Astrocyte of the cerebellum (primary cell): ENCODE measurements at regions not wholly inside any gene's neighbourhood (a gene's known extent, or its start where the extent isn't known, plus 50 kb on each side); places are given as distances from the start of the nearest gene placed in this dataset.

Experiments
- DNase-seq: peaks from one replicate; pipeline ENCODE4 v3.0.0-alpha.2; 2011; ENCODE audit warnings: low read depth
- H3K4me3 ChIP-seq: 2 replicates; pipeline ENCODE4 v1.5.1; 2011; ENCODE audit warnings: mild to moderate bottlenecking, low read depth, low read length, moderate library complexity
- CTCF ChIP-seq: IDR thresholded peaks from 2 replicates; pipeline ENCODE4 v1.5.1; 2012; ENCODE audit warnings: low read length, low read depth, moderate library complexity, mild to moderate bottlenecking; ENCODE audit errors: missing control alignments
- in situ Hi-C: cut with HindIII; loops from 2 replicates; pipeline ENCODE4 v1.10.0; 2017; ENCODE audit warnings: low sequenced_read_pairs

- in situ Hi-C loops = no loop called here
- DNase-seq = no peak
- no peak overlapping the region for H3K4me3 ChIP-seq
- no peak for TF ChIP-seq CTCF
Measured at GRCh38 chr10:42936580-42936979, 140.3 kb upstream of the RET start.

- no peak overlapping the region for H3K4me3 ChIP-seq
- in situ Hi-C loops = no loop called here
- DNase-seq = no peak
- no peak for TF ChIP-seq CTCF
Measured at GRCh38 chr10:42937048-42937447, 139.8 kb upstream of the RET start.

- in situ Hi-C loops = no loop called here
- no peak overlapping the region for H3K4me3 ChIP-seq
- no peak for DNase-seq
- no peak for TF ChIP-seq CTCF
Measured at GRCh38 chr10:42937649-42938180, 139.2 kb upstream of the RET start.

- TF ChIP-seq CTCF = no peak
- in situ Hi-C loops = no loop called here
- no peak for DNase-seq
- no peak overlapping the region for H3K4me3 ChIP-seq
Measured at GRCh38 chr10:42938351-42938750, 138.5 kb upstream of the RET start.

GRCh38 chr10:42939237-42939636 is 137.6 kb upstream of the RET start:
- no peak overlapping the region for H3K4me3 ChIP-seq
- DNase-seq = no peak
- TF ChIP-seq CTCF = no peak
- in situ Hi-C loops = no loop called here

- no peak overlapping the region for H3K4me3 ChIP-seq
- in situ Hi-C loops = no loop called here
Measured at GRCh38 chr10:42939685-42940366, 137.0 kb upstream of the RET start.

More at GRCh38 chr10:42939685-42940366, 137.0 kb upstream of the RET start:
- no peak for TF ChIP-seq CTCF
- no peak for DNase-seq
